PC-3 (cell line): ENCODE measurements at regions not wholly inside any gene's neighbourhood (a gene's known extent, or its start where the extent isn't known, plus 50 kb on each side); places are given as distances from the start of the nearest gene placed in this dataset.

Experiments used
- ATAC-seq: fragments of 200-7000 bp; cut with Tn5 transposase; 2 replicates; pipeline ENCODE4 v1.9.1; 2020; ENCODE audit warnings: mild to moderate bottlenecking, moderate library complexity
- BruUV-seq: library from RNA; stranded (reverse); fragments of 400-500 nt; replicated peaks from 2 replicates; lab custom pipeline; 2021; lab: Mats Ljungman, UMichigan
- CTCF ChIA-PET: fragments of 300-600 bp; sonication (Branson Sonifier 250); formaldehyde crosslinking; loops from one replicate; lab custom pipeline; 2022; ENCODE audit warnings: antibody characterized with exemption; lab: Charles Lee
- POLR2A ChIA-PET: fragments of 300-600 bp; sonication (Branson Sonifier 250); formaldehyde crosslinking; loops from one replicate; lab custom pipeline; 2022; ENCODE audit warnings: antibody characterized with exemption; ENCODE audit not compliant: unreplicated experiment; lab: Charles Lee
- DNase-seq: peaks from one replicate; pipeline ENCODE4 v3.0.0-alpha.2; 2015
- H2AFZ ChIP-seq: fragments of 300-600 bp; sonication (generic); 2 replicates; pipeline ENCODE4 v1.6.0; 2016; ENCODE audit warnings: antibody characterized with exemption, low read length
- H3F3A ChIP-seq: fragments of 300-600 bp; sonication (generic); one replicate; pipeline ENCODE4 v1.6.0; 2017; ENCODE audit warnings: antibody characterized with exemption, low read length, control low read depth, mild to moderate bottlenecking; ENCODE audit not compliant: unreplicated experiment
- H3K27ac ChIP-seq: fragments of 300-600 bp; sonication (generic); 2 replicates; pipeline ENCODE4 v1.5.1; 2016; ENCODE audit warnings: mild to moderate bottlenecking, low read length
- H3K27me3 ChIP-seq: fragments of 300-600 bp; sonication (generic); 2 replicates; pipeline ENCODE4 v1.6.1; 2016; ENCODE audit warnings: low read length, mixed read lengths
- H3K36me3 ChIP-seq: fragments of 300-600 bp; sonication (generic); 2 replicates; pipeline ENCODE4 v1.6.1; 2016; ENCODE audit warnings: low read depth, mixed run types, low read length, mixed read lengths
- H3K4me1 ChIP-seq: fragments of 300-600 bp; sonication (generic); 2 replicates; pipeline ENCODE4 v1.5.1; 2016; ENCODE audit warnings: low read length; ENCODE audit not compliant: insufficient read depth
- H3K4me2 ChIP-seq: fragments of 300-600 bp; sonication (generic); 2 replicates; pipeline ENCODE4 v1.6.0; 2016; ENCODE audit warnings: low read length
- H3K4me3 ChIP-seq: fragments of 300-600 bp; sonication (generic); 2 replicates; pipeline ENCODE4 v1.5.1; 2016; ENCODE audit warnings: mild to moderate bottlenecking, low read length, mixed read lengths
- H3K79me2 ChIP-seq: fragments of 300-600 bp; sonication (generic); 2 replicates; pipeline ENCODE4 v1.6.1; 2017; ENCODE audit warnings: low read length, mixed read lengths
- H3K9ac ChIP-seq: fragments of 300-600 bp; sonication (generic); 2 replicates; pipeline ENCODE4 v1.6.0; 2016; ENCODE audit warnings: mild to moderate bottlenecking, low read length
- H3K9me2 ChIP-seq: fragments of 300-600 bp; sonication (generic); replicated peaks from 2 replicates; pipeline ENCODE4 v1.6.1; 2016; ENCODE audit warnings: mixed run types, low read length, mixed read lengths
- H3K9me3 ChIP-seq: fragments of 300-600 bp; sonication (generic); 2 replicates; pipeline ENCODE4 v1.6.1; 2016; ENCODE audit warnings: low read length, mixed read lengths
- H4K20me1 ChIP-seq: fragments of 300-600 bp; sonication (generic); 2 replicates; pipeline ENCODE4 v1.6.1; 2016; ENCODE audit warnings: low read length, mixed read lengths
- CTCF ChIP-seq: fragments of 300-600 bp; sonication (generic); conservative IDR thresholded peaks from 2 replicates; pipeline ENCODE4 v1.5.1; 2017; ENCODE audit warnings: antibody characterized with exemption, low read depth, mild to moderate bottlenecking, low read length
- EZH2 ChIP-seq: fragments of 300-600 bp; sonication (generic); IDR thresholded peaks from one replicate; pipeline ENCODE4 v1.6.1; 2017; ENCODE audit warnings: antibody characterized with exemption, mild to moderate bottlenecking, low read length; ENCODE audit not compliant: unreplicated experiment
- EZH2phosphoT487 ChIP-seq: fragments of 300-600 bp; sonication (generic); IDR thresholded peaks from 2 replicates; pipeline ENCODE4 v1.6.1; 2018; ENCODE audit warnings: mild to moderate bottlenecking, antibody characterized with exemption, low read length, borderline replicate concordance
- intact Hi-C: fragments of 100-400 bp; cut with micrococcal nuclease; formaldehyde crosslinking; loops from 2 replicates; pipeline ENCODE4 v1.9.0; 2023

DNA sequence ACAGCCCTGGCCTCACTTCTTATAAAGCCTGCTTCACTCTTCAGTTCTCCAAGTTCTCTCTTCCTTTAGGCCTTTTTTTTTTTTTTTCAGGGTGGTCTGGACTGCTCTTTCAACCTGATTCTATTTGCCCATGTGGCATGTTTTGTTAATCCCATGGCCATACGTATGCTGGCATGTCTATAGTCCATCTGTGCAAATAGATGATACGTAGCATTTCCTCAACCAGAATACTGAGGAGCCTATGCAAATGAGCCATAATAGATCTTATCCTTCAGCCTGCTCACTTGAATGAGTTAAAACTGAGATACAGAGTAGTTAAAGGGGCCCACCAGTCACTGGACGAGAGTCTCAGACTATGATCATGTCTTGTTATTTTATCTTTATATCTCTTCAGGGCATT, 265.2 kb upstream of the CXCR4 start:
- Histone ChIP-seq H3K27ac (no peak overlapping the region), H3K9me2 (no peaks in the 10 kb centered on the region), H3K36me3 (no peaks in the 10 kb centered on the region), H3K9ac (no peak overlapping the region), H3K4me2 (no peak overlapping the region), H4K20me1 (no peaks in the 10 kb centered on the region), H3K4me1 (no peaks in the 10 kb centered on the region), H2AFZ (no peak overlapping the region), H3F3A (no peaks in the 10 kb centered on the region), H3K4me3 (no peak overlapping the region), H3K79me2 (no peaks in the 10 kb centered on the region), H3K9me3 (no peaks in the 10 kb centered on the region), H3K27me3 (peaks cover 3% of the 10 kb centered on the region; the same call in 1 of the 2 replicates)
- no peak for TF ChIP-seq CTCF
- TF ChIP-seq EZH2phosphoT487, result no peak
- no peak for TF ChIP-seq EZH2
- DNase-seq (no peak), ATAC-seq (no peak)
- POLR2A ChIA-PET, result no interaction called here
- intact Hi-C loops, result no loop called here
- CTCF ChIA-PET, result no interaction called here
- BruUV-seq, result no TSS peak

GRCh38 chr2:136381722-136382633, 264.0 kb upstream of the CXCR4 start:
- H3K4me3 ChIP-seq, result no peak overlapping the region
- H3K36me3 ChIP-seq, result no peaks in the 10 kb centered on the region
- no peaks in the 10 kb centered on the region for H3K79me2 ChIP-seq
- POLR2A ChIA-PET, result no interaction called here
- no peaks in the 10 kb centered on the region for H3F3A ChIP-seq
- H4K20me1 ChIP-seq, result no peaks in the 10 kb centered on the region
- BruUV-seq, result no TSS peak
- no peaks in the 10 kb centered on the region for H3K4me1 ChIP-seq
- intact Hi-C loops, result no loop called here
- H3K9me3 ChIP-seq, result no peaks in the 10 kb centered on the region
- no peaks in the 10 kb centered on the region for H3K9me2 ChIP-seq
- DNase-seq (no peak), ATAC-seq (no peak)
- H3K27ac ChIP-seq, result no peak overlapping the region
- CTCF ChIA-PET, result no interaction called here
- no peak overlapping the region for H3K9ac ChIP-seq
- H2AFZ ChIP-seq, result no peak overlapping the region
- TF ChIP-seq EZH2 (no peak), EZH2phosphoT487 (no peak), CTCF (no peak)
- no peak overlapping the region for H3K4me2 ChIP-seq
- peaks cover 3% of the 10 kb centered on the region; the same call in 1 of the 2 replicates for H3K27me3 ChIP-seq

- Histone ChIP-seq H3K79me2 (no peaks in the 10 kb centered on the region), H3F3A (no peaks in the 10 kb centered on the region), H4K20me1 (no peaks in the 10 kb centered on the region), H3K9me3 (no peaks in the 10 kb centered on the region), H3K9ac (no peak overlapping the region), H3K4me3 (no peak overlapping the region), H2AFZ (no peak overlapping the region), H3K36me3 (no peaks in the 10 kb centered on the region), H3K4me1 (no peaks in the 10 kb centered on the region), H3K4me2 (no peak overlapping the region), H3K9me2 (no peaks in the 10 kb centered on the region), H3K27ac (no peak overlapping the region), H3K27me3 (peaks cover 3% of the 10 kb centered on the region; the same call in 1 of the 2 replicates)
- ChIA-PET CTCF (no interaction called here), POLR2A (no interaction called here)
- intact Hi-C loops, result no loop called here
- TF ChIP-seq EZH2, result no peak
- TF ChIP-seq EZH2phosphoT487, result no peak
- no peak for TF ChIP-seq CTCF
- no peak for ATAC-seq
- no peak for DNase-seq
- BruUV-seq, result no TSS peak
Observed at GRCh38 chr2:136381245-136381644, 263.3 kb upstream of the CXCR4 start.
